ENCODE measurements at regions not wholly inside any gene's neighbourhood (a gene's known extent, or its start where the extent isn't known, plus 50 kb on each side); places are given as distances from the start of the nearest gene placed in this dataset.
"Not testable (repeated sequence)": the region's sequence is repeated elsewhere in the genome, so short reads cannot be mapped to it uniquely, and the experiment has no call there.

- no peak overlapping the region for H3K4me3 Mint-ChIP-seq (ENCODE audit: low read depth, unreplicated experiment)
- peaks cover 10% of the 10 kb centered on the region for H3K27me3 Mint-ChIP-seq (ENCODE audit: unreplicated experiment)
- no peak overlapping the region for H3K27ac Mint-ChIP-seq (ENCODE audit: unreplicated experiment)
- no peak for DNase-seq
- no peak for TF ChIP-seq CTCF (IDR thresholded peaks at IDR 0.05; ENCODE audit: unreplicated experiment)
- BruUV-seq (replicated peaks): no TSS peak
- H3K36me3 Mint-ChIP-seq (ENCODE audit: insufficient read depth, unreplicated experiment): no peaks in the 10 kb centered on the region
- intact Hi-C loops (cut with micrococcal nuclease; ENCODE audit: unreplicated experiment): no loop called here
- H3K4me1 Mint-ChIP-seq (ENCODE audit: low read depth, unreplicated experiment): peaks cover 8% of the 10 kb centered on the region
- CTCF ChIA-PET: no interaction called here
- peaks cover 10% of the 10 kb centered on the region for H3K9me3 Mint-ChIP-seq (ENCODE audit: low read depth, unreplicated experiment)
Measured at GRCh38 chr3:194890091-194890490, 204.4 kb downstream of the FAM43A start.

- Mint-ChIP-seq H3K9me3 (ENCODE audit: low read depth, unreplicated experiment) (peaks cover 11% of the 10 kb centered on the region), H3K36me3 (ENCODE audit: insufficient read depth, unreplicated experiment) (no peaks in the 10 kb centered on the region), H3K27me3 (ENCODE audit: unreplicated experiment) (peaks cover 26% of the 10 kb centered on the region), H3K4me1 (ENCODE audit: low read depth, unreplicated experiment) (peaks cover 8% of the 10 kb centered on the region), H3K27ac (ENCODE audit: unreplicated experiment) (no peak overlapping the region), H3K4me3 (ENCODE audit: low read depth, unreplicated experiment) (no peak overlapping the region)
- no TSS peak for BruUV-seq (replicated peaks)
- TF ChIP-seq CTCF (IDR thresholded peaks at IDR 0.05; ENCODE audit: unreplicated experiment): no peak
- no peak for DNase-seq
- CTCF ChIA-PET: no interaction called here
- intact Hi-C loops (cut with micrococcal nuclease; ENCODE audit: unreplicated experiment): no loop called here
Measured at GRCh38 chr3:194893121-194893987, 207.7 kb downstream of the FAM43A start.

GRCh38 chr3:194894538-194894937, 208.9 kb downstream of the FAM43A start:
- no TSS peak for BruUV-seq (replicated peaks)
- intact Hi-C loops (cut with micrococcal nuclease; ENCODE audit: unreplicated experiment): no loop called here
- H3K9me3 Mint-ChIP-seq (ENCODE audit: low read depth, unreplicated experiment): peaks cover 11% of the 10 kb centered on the region
- H3K27me3 Mint-ChIP-seq (ENCODE audit: unreplicated experiment): peaks cover 37% of the 10 kb centered on the region
- no peaks in the 10 kb centered on the region for H3K4me1 Mint-ChIP-seq (ENCODE audit: low read depth, unreplicated experiment)
- no peak overlapping the region for H3K4me3 Mint-ChIP-seq (ENCODE audit: low read depth, unreplicated experiment)
- H3K36me3 Mint-ChIP-seq (ENCODE audit: insufficient read depth, unreplicated experiment): no peaks in the 10 kb centered on the region
- DNase-seq: no peak
- CTCF ChIA-PET: no interaction called here
- TF ChIP-seq CTCF (IDR thresholded peaks at IDR 0.05; ENCODE audit: unreplicated experiment): no peak
- H3K27ac Mint-ChIP-seq (ENCODE audit: unreplicated experiment): no peak overlapping the region

GRCh38 chr3:194900854-194901522, 215.3 kb downstream of the FAM43A start:
- H3K36me3 Mint-ChIP-seq (ENCODE audit: insufficient read depth, unreplicated experiment): no peaks in the 10 kb centered on the region
- CTCF ChIA-PET: interaction anchor here (0.6 to 1.7 kb wide), 2 partner anchors 182 to 218 kb away, joined by 3 to 4 read pairs; no protein-coding TSS in a partner anchor
- H3K4me3 Mint-ChIP-seq (ENCODE audit: low read depth, unreplicated experiment): no peak overlapping the region
- peaks cover 75% of the 10 kb centered on the region for H3K27me3 Mint-ChIP-seq (ENCODE audit: unreplicated experiment)
- no peak for TF ChIP-seq CTCF (IDR thresholded peaks at IDR 0.05; ENCODE audit: unreplicated experiment)
- no peak for DNase-seq
- no peak overlapping the region for H3K27ac Mint-ChIP-seq (ENCODE audit: unreplicated experiment)
- peaks cover 8% of the 10 kb centered on the region for H3K4me1 Mint-ChIP-seq (ENCODE audit: low read depth, unreplicated experiment)
- BruUV-seq (replicated peaks): no TSS peak
- intact Hi-C loops (cut with micrococcal nuclease; ENCODE audit: unreplicated experiment): no loop called here
- H3K9me3 Mint-ChIP-seq (ENCODE audit: low read depth, unreplicated experiment): peaks cover 5% of the 10 kb centered on the region

GRCh38 chr3:194903447-194903846, 217.8 kb downstream of the FAM43A start:
- H3K27ac Mint-ChIP-seq (ENCODE audit: unreplicated experiment); H3K4me3 Mint-ChIP-seq (ENCODE audit: low read depth, unreplicated experiment); BruUV-seq (replicated peaks); H3K9me3 Mint-ChIP-seq (ENCODE audit: low read depth, unreplicated experiment); H3K36me3 Mint-ChIP-seq (ENCODE audit: insufficient read depth, unreplicated experiment); intact Hi-C loops (cut with micrococcal nuclease; ENCODE audit: unreplicated experiment); CTCF ChIA-PET; DNase-seq: not testable (repeated sequence)
- H3K27me3 Mint-ChIP-seq (ENCODE audit: unreplicated experiment): peaks cover 55% of the 10 kb centered on the region
- H3K4me1 Mint-ChIP-seq (ENCODE audit: low read depth, unreplicated experiment): peaks cover 19% of the 10 kb centered on the region

- intact Hi-C loops (cut with micrococcal nuclease; ENCODE audit: unreplicated experiment): not testable (repeated sequence)
Measured at GRCh38 chr3:194904999-194905398, 219.3 kb downstream of the FAM43A start.

More at GRCh38 chr3:194904999-194905398, 219.3 kb downstream of the FAM43A start:
- not testable (repeated sequence) for H3K4me3 Mint-ChIP-seq (ENCODE audit: low read depth, unreplicated experiment); DNase-seq; H3K36me3 Mint-ChIP-seq (ENCODE audit: insufficient read depth, unreplicated experiment); BruUV-seq (replicated peaks); H3K27ac Mint-ChIP-seq (ENCODE audit: unreplicated experiment); H3K9me3 Mint-ChIP-seq (ENCODE audit: low read depth, unreplicated experiment)
- CTCF ChIA-PET: interaction anchor here (1.1 to 2.2 kb wide), 3 partner anchors 16 to 234 kb away, joined by 3 to 18 read pairs (median 3); no protein-coding TSS in a partner anchor
- H3K4me1 Mint-ChIP-seq (ENCODE audit: low read depth, unreplicated experiment): peaks cover 19% of the 10 kb centered on the region
- H3K27me3 Mint-ChIP-seq (ENCODE audit: unreplicated experiment): peaks cover 39% of the 10 kb centered on the region
